ENCODE measurements at regions not wholly inside any gene's neighbourhood (a gene's known extent, or its start where the extent isn't known, plus 50 kb on each side); places are given as distances from the start of the nearest gene placed in this dataset.

DNA sequence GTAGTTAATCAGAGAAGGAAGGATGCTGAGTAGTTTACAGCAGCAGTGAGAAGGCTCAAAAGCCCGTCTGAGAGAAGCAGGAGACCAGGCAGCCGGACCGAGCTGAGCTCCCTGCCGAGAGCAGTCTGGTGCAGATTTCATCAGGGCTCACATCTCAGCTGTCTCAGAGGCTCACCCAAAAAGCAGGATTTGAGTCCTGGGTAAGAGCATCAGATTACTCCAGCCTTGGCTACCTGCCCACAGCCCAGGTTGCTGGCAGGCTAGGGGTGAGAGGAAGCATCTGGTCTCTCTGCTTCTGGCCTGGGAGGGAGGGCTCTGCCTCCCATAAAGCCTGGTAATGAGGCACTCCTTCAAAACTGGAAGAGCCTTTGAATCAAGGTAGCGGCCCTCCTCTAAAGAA, 140.5 kb downstream of the ST6GAL2 start:
- intact Hi-C loops (cut with DNase I): no loop called here
- Histone ChIP-seq H3K27me3 (no peaks in the 10 kb centered on the region), H3K27ac (no peak overlapping the region), H3K9me3 (no peaks in the 10 kb centered on the region), H3K4me1 (no peaks in the 10 kb centered on the region), H3K4me3 (no peak overlapping the region), H3K36me3 (no peaks in the 10 kb centered on the region)
- no peak for TF ChIP-seq POLR2AphosphoS5 (IDR thresholded peaks at IDR 0.05; ENCODE audit: insufficient read depth in 1 of 2, low read depth in 1 of 2)
- TF ChIP-seq, protein P1, sequence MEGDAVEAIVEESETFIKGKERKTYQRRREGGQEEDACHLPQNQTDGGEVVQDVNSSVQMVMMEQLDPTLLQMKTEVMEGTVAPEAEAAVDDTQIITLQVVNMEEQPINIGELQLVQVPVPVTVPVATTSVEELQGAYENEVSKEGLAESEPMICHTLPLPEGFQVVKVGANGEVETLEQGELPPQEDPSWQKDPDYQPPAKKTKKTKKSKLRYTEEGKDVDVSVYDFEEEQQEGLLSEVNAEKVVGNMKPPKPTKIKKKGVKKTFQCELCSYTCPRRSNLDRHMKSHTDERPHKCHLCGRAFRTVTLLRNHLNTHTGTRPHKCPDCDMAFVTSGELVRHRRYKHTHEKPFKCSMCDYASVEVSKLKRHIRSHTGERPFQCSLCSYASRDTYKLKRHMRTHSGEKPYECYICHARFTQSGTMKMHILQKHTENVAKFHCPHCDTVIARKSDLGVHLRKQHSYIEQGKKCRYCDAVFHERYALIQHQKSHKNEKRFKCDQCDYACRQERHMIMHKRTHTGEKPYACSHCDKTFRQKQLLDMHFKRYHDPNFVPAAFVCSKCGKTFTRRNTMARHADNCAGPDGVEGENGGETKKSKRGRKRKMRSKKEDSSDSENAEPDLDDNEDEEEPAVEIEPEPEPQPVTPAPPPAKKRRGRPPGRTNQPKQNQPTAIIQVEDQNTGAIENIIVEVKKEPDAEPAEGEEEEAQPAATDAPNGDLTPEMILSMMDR (IDR thresholded peaks at IDR 0.05): no peak
- no peak for TF ChIP-seq POLR2A (IDR thresholded peaks at IDR 0.05)
- DNase-seq (ENCODE audit: extremely low spot score in 2 of 2): no peak

DNA sequence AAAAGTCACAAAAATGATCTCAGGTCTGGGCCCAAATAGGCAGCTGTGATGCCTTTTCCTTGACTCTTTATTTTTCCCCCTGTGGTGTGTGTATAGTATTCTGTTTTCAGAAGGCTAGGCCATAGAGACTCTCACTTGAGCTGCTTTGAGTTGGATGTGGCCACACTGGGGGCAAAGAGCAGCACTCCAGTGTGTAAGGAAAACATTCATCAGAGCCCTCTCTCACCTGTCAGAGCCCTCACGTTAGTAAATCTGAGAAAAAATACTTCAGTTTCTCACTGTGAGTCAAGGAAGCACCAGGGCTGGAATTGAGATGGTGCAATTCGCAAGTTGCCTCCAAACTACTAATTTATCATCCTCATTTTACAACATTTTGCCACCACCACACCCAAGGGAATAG, 136.1 kb downstream of the ST6GAL2 start:
- Histone ChIP-seq H3K4me1 (no peaks in the 10 kb centered on the region), H3K36me3 (no peaks in the 10 kb centered on the region), H3K4me3 (no peak overlapping the region), H3K27me3 (no peaks in the 10 kb centered on the region), H3K9me3 (no peaks in the 10 kb centered on the region), H3K27ac (no peak overlapping the region)
- intact Hi-C loops (cut with DNase I): no loop called here
- TF ChIP-seq POLR2A (IDR thresholded peaks at IDR 0.05) (no peak), POLR2AphosphoS5 (IDR thresholded peaks at IDR 0.05; ENCODE audit: insufficient read depth in 1 of 2, low read depth in 1 of 2) (no peak)
- TF ChIP-seq, protein P1 (IDR thresholded peaks at IDR 0.05): no peak
- no peak for DNase-seq (ENCODE audit: extremely low spot score in 2 of 2)
